GM13977 (cell line): ENCODE measurements at regions not wholly inside any gene's neighbourhood (a gene's known extent, or its start where the extent isn't known, plus 50 kb on each side); places are given as distances from the start of the nearest gene placed in this dataset.

ENCODE experiments used
- DNase-seq: peaks from one replicate; pipeline ENCODE4 v3.0.0; 2012; ENCODE audit warnings: low spot score
- CTCF ChIP-seq: IDR thresholded peaks from 2 replicates; pipeline ENCODE4 v1.5.1; 2012; ENCODE audit warnings: mild to moderate bottlenecking, control low read depth; ENCODE audit not compliant: insufficient read depth; ENCODE audit errors: extremely low read depth, missing control alignments
- in situ Hi-C: fragments of 300-500 bp; cut with MboI; formaldehyde crosslinking; loops from one replicate; pipeline ENCODE4 v1.12.0; 2022; ENCODE audit warnings: low sequenced_read_pairs, low pct_unique_long_range_greater_than_20kb, mixed read lengths, inconsistent platforms; ENCODE audit not compliant: unreplicated experiment

- no peak for DNase-seq
- TF ChIP-seq CTCF: no peak
- in situ Hi-C loops: no loop called here
Measured at GRCh38 chr4:81566161-81566591, 94.5 kb upstream of the RASGEF1B start.

- DNase-seq: no peak
- in situ Hi-C loops: no loop called here
- no peak for TF ChIP-seq CTCF
Measured at GRCh38 chr4:81565142-81565870, 93.6 kb upstream of the RASGEF1B start.

DNA sequence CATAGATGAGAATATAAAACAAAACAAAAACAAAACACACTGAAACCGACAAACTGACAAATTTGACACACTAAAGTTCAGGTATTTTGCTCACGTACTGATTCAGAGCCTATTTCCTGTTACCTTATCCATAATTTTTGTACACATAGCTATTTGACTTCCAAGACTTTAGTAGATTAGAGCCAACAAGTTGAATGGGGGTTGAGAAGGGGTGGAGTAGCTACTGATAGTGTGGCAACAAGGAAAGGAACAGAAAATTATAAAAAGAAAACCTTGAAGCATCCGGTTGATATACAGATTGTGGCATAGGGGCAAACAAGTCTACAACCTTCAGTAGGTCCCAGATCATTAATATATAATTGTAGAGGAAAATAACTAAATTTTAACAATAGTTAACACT lies 92.3 kb upstream of the RASGEF1B start:
- DNase-seq: no peak
- no peak for TF ChIP-seq CTCF
- in situ Hi-C loops: no loop called here

DNA sequence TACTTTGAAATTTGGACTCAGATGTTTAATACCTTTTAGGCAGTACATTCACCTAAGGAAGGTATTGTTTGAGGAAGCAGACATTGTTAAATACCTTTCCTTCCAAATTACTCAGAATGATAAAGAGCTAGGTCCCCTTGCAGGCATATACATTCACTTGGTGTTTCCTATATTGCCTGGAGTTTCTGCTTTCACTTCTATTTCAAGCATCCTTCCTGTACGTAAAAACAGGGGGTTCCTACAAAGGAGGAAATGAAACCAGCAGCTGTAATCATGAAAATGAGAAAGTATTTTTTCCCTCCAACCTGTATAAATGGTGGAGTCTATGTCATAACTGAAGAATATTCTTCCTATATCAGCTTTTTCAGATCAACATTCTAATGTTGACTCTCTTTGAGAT lies 90.4 kb upstream of the RASGEF1B start:
- in situ Hi-C loops: no loop called here
- DNase-seq: peak; percentile 21
- no peak for TF ChIP-seq CTCF

GRCh38 chr4:81557306-81557705 lies 85.6 kb upstream of the RASGEF1B start:
- TF ChIP-seq CTCF: no peak
- in situ Hi-C loops: no loop called here
- no peak for DNase-seq

- DNase-seq: no peak
- in situ Hi-C loops: no loop called here
- no peak for TF ChIP-seq CTCF
Measured at GRCh38 chr4:81555489-81555888, 83.8 kb upstream of the RASGEF1B start.
